ENCODE measurements at regions not wholly inside any gene's neighbourhood (a gene's known extent, or its start where the extent isn't known, plus 50 kb on each side); places are given as distances from the start of the nearest gene placed in this dataset.

DNA sequence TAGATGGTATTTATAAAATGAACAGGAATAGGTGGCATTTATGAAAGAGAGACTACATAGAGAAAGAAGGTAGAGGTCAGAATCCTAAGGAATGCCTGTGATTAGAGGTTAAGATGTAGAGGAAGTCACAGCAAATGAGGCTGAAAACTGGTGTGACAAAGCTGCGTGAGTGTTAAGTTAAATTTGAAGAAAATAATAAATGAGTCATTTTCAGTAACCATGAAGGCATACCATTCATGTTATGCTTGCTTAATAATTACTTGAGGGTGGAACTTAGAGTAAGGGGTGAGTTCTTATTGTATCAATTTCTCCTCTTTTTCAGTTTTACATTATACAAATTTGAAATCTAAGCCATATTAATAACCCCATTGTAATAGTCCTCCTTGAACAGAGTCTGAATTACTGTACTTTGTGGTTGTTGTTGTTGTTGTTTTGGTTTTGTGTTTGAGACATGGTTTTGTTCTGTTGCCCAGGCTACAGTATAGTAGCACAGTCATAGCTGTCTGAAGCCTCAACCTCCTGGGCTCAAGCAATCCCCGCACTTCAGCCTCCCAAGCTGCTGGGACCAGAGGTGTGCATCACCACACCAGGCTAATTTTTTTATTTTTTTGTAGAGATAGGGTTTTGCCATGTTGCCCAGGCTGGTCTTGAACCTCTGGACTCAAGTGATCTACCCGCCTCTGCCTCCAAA, 761.5 kb downstream of the GALC start:
- DNase-seq, result no peak

DNA sequence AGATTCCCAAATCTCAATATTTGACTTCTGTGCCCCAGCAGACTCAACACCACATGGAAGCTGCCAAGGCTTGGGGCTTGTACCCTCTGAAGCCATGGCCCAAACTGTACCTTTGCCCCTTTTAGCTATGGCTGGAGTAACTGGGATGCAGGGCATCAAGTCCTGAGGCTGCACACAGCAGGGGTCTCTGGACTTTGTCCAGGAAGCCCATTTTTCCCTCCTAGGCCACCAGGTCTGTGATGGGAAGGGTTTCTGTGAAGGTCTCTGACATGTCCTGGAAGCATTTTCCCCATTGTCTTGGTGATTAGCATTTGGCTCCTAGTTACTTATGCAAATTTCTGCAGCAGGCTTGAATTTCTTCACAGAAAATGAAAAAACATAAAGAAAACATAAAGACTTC, 762.3 kb downstream of the GALC start:
- DNase-seq, result no peak

DNA sequence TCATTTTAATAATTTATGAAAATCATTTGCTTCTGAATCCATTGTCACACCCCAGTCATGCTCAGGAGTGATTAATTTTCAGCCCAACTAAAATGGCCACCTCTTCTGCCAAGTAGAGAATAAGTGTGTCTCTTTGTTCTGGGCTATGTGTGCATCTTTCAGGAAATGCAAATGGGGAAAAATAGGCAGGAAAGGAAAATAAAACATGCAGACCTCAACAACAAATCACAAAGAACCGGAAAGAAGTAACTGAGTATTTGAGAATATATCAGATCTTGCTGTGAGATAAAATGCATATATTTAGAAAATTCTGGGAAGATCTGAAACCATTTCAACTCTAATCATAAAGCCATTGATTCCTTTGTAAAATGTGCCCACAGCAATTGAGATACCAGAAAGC, 763.9 kb downstream of the GALC start:
- DNase-seq, result no peak

GRCh38 chr14:87217023-87217422, 776.0 kb downstream of the GALC start:
- DNase-seq, result no peak

DNA sequence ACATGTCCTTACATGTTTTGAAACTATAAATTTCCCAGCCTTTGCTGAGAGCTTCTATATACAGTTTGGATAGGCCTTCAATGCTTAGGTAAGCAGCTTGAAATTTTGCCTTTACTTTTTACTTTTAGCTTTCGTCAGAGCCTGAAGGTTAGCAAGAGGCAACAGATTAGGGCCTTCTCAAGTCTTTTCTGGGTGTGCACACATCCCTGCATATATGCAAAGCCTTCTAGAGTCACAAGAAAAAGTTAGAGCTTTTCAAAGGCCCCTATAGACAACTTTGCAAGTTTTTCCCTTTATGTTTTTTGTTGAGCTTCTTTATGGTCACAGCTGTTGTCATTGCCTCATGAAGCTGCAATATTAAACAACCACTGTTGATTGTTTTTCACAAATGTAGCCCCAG, 778.4 kb downstream of the GALC start:
- no peak for DNase-seq

GRCh38 chr14:87207756-87208155, 785.2 kb downstream of the GALC start:
- no peak for DNase-seq

DNA sequence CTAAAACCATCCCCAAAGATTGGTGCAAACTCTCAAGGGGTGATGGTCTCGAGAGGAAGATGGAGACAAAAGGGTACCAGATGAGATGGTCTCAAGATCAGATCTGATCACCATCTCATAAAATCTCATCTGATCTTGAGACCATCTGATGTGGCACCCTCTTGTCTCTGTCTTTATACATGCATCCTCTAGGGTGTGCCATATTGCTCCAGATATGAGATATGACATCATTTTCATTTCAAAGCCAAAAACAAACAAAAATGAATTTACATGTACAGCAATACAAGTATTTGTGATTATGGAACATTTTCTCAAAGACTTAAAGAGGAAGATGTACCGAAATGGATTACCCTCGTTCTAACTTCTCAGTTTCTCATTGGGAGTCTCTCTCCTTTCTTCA, 787.2 kb downstream of the GALC start:
- no peak for DNase-seq

DNA sequence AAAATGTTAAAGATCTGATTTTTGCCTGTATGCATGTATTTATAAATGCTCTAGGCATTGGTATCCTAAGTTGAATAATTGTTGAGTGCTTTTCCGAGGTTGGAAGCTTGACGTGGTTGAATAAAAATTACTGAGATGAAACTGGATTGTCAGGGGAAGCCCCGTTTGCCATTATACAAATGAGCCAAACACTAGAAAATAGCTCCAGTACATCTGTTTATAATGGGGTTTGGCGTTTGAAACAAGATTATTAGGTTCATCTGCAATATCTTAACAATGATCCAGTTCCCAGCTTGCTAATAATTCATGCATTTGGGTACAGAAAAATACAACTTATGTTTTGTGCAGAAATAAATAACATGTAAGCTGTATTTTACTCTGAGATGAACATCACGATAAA, 789.6 kb downstream of the GALC start:
- no peak for DNase-seq

DNA sequence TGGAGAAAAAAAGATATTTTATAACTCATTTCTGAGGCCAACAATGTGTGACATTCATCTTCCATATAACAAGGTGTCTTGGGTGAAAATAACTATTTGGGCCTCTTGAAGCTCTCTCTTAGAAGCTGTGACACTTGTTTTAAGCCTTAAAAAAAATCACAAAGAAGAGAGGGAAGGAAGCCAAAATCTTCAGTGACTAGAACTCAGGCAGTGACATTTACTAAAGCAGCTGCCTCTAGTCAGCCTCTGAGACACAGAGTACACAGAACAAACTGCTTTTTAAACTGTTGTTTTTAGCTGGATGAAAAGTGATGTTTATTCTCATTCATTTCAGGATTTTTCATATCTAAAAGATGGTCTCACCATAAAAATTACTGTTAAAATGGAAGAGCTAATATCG, 793.6 kb downstream of the GALC start:
- no peak for DNase-seq

DNA sequence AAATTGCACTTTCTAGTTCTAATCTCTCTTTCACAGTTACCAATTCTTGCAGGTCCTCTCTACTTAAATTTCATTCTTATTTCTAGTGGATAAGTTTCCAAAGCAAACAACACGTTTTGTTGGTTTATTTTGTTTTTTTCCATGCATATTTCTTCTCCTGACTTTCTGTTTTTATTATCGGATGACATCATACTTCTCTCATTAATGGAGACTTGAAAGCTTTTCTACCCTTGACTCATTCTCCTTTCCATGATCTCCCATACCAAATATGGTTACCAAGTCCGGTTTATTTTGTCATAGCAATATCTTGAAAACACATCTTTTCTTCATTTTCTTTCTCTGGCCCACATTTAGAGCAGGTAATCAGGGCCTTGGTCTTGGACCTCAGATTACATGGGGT, 796.5 kb downstream of the GALC start:
- no peak for DNase-seq

- DNase-seq, result no peak
Measured at GRCh38 chr14:87187786-87188185, 805.2 kb downstream of the GALC start.

- DNase-seq, result no peak
Measured at GRCh38 chr14:87186737-87187136, 806.2 kb downstream of the GALC start.

DNA sequence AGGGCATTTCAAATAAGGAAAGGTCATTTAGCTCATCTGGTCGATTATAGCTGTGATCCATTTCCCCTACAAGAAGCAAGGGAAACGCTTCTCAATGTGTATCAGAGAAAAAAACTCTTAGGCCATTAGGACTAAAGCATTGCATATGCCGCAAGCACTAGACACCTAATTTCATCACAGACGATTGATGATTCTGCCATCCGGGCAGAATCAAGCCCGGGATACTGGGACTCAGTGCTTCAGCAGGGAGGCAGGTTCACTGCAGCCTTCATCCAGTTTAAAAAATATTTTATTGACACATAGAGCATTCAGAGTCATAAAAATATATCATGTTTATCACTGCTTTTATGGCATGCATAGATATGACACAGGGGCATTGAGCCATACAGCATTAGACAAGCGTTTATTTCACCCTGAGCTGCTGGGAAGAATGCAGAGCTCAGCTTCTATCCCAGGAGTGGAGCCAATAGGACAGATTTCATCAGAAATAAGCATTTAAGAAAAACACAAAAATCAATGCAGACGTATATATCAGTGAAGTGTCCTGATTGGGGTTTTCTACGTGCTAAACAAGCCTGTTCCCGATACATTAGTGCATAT, 806.9 kb downstream of the GALC start:
- no peak for DNase-seq

- no peak for DNase-seq
Measured at GRCh38 chr14:87184180-87184579, 808.8 kb downstream of the GALC start.

DNA sequence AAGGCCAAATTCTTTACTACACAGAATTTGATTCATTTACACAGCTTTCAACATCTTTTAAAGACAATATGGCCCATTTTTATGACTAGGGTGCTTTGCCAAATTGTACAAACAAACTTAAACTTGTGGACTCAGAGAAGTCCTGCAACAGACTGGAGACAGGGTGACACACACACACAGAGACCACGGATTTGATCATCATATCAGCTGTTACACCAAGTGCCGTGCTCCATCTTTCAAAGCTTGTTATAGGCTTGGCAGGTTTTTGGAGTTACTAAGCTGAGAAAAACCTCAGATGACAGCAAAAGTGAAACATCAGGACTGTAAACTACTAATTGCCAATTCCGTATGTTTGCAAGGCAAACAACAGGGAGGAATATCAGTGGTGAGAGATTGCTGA, 811.7 kb downstream of the GALC start:
- DNase-seq, result no peak

DNA sequence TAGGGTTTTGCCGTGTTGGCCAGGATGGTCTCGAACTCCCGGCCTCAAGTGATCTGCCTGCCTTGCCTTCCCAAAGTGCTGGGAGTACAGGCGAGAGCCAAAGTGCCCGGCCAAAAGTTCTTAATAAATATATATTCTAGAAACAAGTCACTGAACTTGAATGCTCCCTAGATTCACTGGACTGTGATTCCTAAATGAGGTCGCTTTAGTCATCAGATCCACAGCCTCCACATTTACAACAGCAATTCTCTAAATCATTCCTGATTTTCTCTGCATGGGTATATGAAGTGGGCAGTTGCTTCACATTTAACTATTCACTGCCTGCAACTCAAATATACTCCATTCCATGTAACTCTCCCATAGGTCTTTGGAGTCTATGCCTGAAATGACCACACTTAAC, 813.0 kb downstream of the GALC start:
- DNase-seq, result no peak

DNA sequence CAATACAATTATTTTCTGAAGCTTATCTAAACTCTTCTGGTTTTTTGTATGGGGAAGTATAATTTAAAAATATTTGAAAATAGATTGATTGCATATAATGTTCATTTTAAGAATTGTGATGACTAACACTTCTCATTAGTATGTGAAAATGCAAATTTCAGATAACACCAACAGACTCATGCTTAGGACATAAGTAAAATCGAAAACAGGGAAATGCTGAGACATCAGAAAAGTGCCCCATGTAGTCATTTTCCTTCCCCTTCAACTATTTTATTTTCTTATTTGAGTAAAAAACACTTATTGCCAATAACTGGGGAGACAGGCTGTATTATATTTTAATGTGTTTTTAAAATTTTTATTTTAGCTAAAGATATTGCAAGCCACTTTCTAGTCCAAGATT, 814.7 kb downstream of the GALC start:
- DNase-seq, result no peak

DNA sequence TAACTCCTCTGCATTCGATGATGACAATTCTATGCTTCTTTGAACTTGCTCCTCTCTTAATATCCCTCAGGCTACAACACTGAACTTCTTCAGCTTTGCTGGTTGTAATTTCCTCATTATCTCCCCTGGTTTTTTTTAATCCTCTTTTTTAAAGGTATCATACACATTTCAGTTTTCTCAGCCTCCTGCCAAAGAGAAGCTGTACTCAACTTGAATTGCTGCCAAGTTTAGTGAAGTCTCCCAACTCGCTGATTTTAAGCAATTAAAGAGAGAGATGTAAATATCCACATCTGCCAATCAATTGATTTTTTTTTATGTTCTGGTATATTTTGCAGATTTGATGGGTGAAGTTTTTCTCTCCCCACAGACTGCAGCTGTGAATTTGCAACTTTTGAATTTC, 817.8 kb downstream of the GALC start:
- DNase-seq, result no peak

GRCh38 chr14:87171141-87171540, 821.8 kb downstream of the GALC start:
- DNase-seq, result no peak

GRCh38 chr14:87170179-87170578, 822.8 kb downstream of the GALC start:
- DNase-seq, result no peak

- no peak for DNase-seq
Measured at GRCh38 chr14:87169362-87169761, 823.6 kb downstream of the GALC start.

DNA sequence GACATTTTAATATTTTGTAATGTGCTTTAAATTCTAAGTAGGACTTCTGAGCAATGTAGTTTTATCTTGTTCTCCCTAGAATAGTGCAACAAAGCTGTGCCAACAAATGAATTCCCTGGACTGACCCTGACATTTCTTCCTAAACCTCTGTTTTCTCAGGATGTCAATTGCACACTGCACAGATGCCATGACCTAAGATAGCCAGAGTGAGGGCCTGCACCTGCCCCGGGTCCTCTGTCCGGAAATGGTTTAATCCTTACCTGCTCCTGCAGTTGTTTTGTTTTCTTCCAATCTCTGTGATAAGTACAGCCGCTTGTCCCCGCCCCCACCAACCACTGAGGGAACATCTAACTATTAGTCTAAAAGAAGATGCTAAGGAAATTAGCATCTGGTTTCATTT, 831.5 kb downstream of the GALC start:
- DNase-seq, result no peak

DNA sequence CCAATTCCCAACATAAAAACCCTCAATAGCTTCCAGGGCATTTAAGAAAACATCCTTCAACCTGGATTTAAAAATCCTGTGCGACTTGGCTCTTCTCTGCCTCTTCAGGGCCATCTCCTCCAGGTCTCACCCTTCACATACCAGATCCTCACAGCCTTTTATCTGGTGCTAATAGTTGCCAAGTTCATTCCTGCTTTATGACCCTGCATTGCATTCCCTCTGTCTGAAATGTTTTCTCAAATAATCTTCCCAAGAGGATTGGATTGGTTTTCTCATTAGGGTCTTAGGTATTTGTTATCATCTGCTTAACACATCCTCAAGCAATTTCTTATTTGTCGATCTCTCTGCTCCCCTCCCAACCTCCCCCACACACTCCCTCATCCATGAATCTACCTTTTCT, 832.0 kb downstream of the GALC start:
- no peak for DNase-seq

DNA sequence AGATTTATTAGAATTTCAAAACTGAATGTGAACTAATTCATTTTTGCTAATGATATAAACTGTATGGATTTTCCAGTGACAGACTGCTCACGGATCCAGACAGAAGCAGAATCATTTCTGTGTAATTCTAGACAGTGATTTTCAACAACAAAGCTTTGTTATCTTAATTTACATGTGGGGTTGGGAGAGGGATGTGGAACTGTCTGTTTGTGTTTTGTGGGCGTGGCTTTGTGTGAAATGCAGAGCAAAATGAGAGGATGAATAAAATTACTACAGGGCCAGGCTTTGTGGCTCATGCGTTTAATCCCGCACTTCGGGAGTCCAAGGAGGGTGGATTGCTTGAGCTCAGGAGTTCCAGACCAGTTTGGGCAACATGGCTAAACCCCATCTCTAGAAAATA, 834.7 kb downstream of the GALC start:
- no peak for DNase-seq

GRCh38 chr14:87156878-87157277, 836.1 kb downstream of the GALC start:
- DNase-seq, result no peak

All from T-helper 1 cell (primary cell).